HFFc6 (cell line): ENCODE measurements at regions not wholly inside any gene's neighbourhood (a gene's known extent, or its start where the extent isn't known, plus 50 kb on each side); places are given as distances from the start of the nearest gene placed in this dataset.

Experiments used
- DNase-seq: peaks from one replicate; pipeline ENCODE4 v3.0.0-alpha.2; 2018
- H3K27ac Mint-ChIP-seq: 2 replicates; pipeline ENCODE4 v1.8.0; 2020; ENCODE audit warnings: mild to moderate bottlenecking, mixed read lengths
- H3K27me3 Mint-ChIP-seq: 2 replicates; pipeline ENCODE4 v1.8.0; 2021; ENCODE audit warnings: mild to moderate bottlenecking, moderate library complexity, mixed read lengths; ENCODE audit not compliant: insufficient read depth
- H3K36me3 Mint-ChIP-seq: 2 replicates; pipeline ENCODE4 v1.8.0; 2021; ENCODE audit warnings: low read depth, mixed read lengths
- H3K4me1 Mint-ChIP-seq: 2 replicates; pipeline ENCODE4 v1.8.0; 2020; ENCODE audit warnings: low read depth, mixed read lengths
- H3K4me3 Mint-ChIP-seq: 2 replicates; pipeline ENCODE4 v1.8.0; 2020; ENCODE audit warnings: mild to moderate bottlenecking, moderate library complexity, mixed read lengths
- H3K9me3 Mint-ChIP-seq: 2 replicates; pipeline ENCODE4 v1.8.0; 2020; ENCODE audit warnings: mild to moderate bottlenecking, mixed read lengths
- TF ChIP-seq, protein P1 (sequence below): fragments of 200-600 bp; sonication (generic); IDR thresholded peaks from 2 replicates; pipeline ENCODE4 v1.5.0; 2021; ENCODE audit warnings: antibody characterized with exemption, mild to moderate bottlenecking

DNA sequence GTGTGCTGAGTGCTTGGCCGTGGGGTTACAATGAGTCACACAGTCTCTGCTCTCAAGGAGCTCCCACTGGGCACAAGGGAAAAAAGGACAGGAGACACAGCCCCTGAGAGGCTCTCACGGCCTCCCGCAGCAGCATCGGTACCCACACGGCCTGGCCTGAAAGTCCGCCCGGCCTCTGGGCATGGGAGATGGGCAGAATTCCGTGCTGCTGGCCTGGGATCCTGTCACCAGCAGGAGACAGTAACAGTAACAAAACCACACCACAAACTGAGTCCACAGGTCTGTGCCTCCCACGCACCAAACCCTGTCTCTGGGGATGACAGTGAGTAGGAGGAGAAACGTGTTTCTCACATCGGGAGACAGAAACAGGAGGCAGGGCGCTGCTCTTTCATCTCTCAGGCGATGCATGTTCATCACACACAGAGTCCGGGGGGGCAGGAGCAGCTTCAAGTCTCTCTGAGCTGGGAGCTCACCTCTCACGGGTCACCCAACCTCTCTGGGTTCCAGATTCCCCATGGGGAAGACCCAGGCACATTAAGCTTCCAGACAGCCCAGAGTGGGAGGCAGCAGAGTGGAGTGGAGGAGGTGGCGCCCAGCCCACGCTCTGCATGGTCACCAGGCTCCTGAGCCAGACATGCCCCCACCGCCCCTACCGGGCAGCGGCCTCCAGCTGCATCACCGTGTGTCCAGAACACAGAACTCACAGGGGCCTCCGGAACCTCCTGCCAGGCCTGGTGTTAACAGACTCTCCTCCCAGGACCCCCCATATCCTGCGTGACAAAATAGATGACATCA, 124.7 kb upstream of the VSTM2B start:
- no peak for DNase-seq
- TF ChIP-seq, protein P1, sequence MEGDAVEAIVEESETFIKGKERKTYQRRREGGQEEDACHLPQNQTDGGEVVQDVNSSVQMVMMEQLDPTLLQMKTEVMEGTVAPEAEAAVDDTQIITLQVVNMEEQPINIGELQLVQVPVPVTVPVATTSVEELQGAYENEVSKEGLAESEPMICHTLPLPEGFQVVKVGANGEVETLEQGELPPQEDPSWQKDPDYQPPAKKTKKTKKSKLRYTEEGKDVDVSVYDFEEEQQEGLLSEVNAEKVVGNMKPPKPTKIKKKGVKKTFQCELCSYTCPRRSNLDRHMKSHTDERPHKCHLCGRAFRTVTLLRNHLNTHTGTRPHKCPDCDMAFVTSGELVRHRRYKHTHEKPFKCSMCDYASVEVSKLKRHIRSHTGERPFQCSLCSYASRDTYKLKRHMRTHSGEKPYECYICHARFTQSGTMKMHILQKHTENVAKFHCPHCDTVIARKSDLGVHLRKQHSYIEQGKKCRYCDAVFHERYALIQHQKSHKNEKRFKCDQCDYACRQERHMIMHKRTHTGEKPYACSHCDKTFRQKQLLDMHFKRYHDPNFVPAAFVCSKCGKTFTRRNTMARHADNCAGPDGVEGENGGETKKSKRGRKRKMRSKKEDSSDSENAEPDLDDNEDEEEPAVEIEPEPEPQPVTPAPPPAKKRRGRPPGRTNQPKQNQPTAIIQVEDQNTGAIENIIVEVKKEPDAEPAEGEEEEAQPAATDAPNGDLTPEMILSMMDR, result no peak
- H3K27me3 Mint-ChIP-seq, result no peaks in the 10 kb centered on the region; the same call in none of the 2 replicates

DNA sequence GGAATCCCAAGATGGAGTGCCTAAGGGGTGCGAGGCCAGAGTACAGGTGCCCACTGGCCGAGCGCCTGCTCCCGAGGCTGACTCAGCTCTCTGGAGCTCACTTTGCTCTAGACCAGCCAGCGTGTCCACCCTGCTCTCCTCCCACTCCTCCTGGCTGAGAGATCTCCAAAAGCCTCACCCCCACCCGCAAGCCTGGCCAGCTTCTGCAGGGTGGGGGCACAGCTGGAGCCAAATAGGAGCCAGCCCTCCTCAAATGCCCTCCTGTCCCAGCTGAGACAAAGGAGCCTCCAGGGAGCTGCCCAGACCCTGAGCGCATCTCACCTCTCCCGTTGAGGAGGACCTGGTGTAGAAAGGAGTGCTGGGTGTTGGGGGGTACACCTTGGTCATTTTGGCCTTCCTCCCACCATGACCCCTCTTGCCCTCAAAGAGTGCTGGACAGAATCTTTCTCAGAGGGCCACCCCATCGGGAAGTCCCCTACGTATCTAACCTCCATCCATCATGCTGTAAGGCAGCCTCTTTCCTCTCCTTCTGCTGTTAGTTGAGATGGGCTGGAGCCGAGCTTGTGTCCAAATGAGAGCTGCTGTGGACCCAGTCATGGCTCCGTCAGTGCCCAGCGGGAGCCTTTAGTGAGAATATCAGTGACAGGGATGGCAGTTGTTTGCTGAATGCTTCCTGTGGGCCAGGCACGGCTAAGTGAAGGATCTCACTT, 123.9 kb upstream of the VSTM2B start:
- Mint-ChIP-seq H3K27ac (no peak overlapping the region), H3K9me3 (peaks cover 42% of the 10 kb centered on the region), H3K27me3 (no peaks in the 10 kb centered on the region; the same call in none of the 2 replicates), H3K4me1 (no peaks in the 10 kb centered on the region), H3K4me3 (no peak overlapping the region), H3K36me3 (peaks cover 6% of the 10 kb centered on the region; the same call in 1 of the 2 replicates)
- TF ChIP-seq, protein P1, result no peak
- no peak for DNase-seq

More for the DNA sequence above, 124.7 kb upstream of the VSTM2B start:
- Mint-ChIP-seq H3K36me3 (peaks cover 6% of the 10 kb centered on the region; the same call in 1 of the 2 replicates), H3K4me3 (no peak overlapping the region), H3K9me3 (peaks cover 47% of the 10 kb centered on the region), H3K27ac (no peak overlapping the region), H3K4me1 (no peaks in the 10 kb centered on the region)

DNA sequence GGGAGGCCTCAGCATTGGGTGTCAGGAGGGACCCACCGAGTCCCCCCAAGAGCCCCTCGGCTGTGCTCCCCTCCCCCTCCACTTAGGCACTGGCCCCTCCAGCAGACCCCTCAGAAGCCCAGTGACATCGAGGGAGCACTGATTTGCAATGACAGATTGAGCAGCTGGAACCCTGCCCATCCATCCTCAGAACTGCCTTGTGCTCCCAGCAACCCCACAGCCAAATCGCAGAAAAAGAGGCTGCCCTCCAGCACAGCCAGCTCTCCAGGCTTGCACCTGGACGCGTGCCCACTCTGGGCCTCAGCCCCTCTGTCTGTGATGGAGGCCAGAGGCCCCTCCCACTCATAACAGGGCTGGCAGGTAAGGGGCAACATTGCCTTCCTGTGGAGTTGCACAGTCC, 123.2 kb upstream of the VSTM2B start:
- TF ChIP-seq, protein P1, result no peak
- Mint-ChIP-seq H3K27me3 (no peaks in the 10 kb centered on the region; the same call in 1 of the 2 replicates), H3K4me1 (no peaks in the 10 kb centered on the region), H3K4me3 (no peak overlapping the region), H3K27ac (no peak overlapping the region), H3K36me3 (peaks cover 6% of the 10 kb centered on the region; the same call in 1 of the 2 replicates), H3K9me3 (peaks cover 45% of the 10 kb centered on the region)
- no peak for DNase-seq

DNA sequence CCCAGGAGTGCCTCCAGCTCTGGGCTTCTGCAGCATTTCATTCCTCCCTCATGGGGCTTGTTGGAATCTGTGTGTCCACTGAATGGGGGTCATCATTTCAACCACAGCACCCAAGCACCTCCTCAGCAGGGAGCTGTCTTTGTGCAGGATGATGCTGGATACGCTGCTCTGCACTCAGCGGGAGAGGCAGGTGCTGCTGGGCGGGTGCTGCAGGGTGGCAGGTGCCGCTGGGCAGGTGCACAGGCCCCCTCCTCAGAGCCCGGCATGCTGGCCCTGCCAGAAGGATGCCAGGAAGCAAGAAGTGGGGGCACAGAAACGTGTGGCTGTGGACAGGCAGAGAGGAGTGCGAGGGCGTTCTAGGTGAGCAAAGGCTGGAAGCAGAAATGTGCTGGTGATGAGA, 121.8 kb upstream of the VSTM2B start:
- no peak overlapping the region for H3K4me3 Mint-ChIP-seq
- no peak overlapping the region for H3K27ac Mint-ChIP-seq
- peaks cover 54% of the 10 kb centered on the region for H3K9me3 Mint-ChIP-seq
- no peaks in the 10 kb centered on the region for H3K4me1 Mint-ChIP-seq
- peaks cover 6% of the 10 kb centered on the region; the same call in 1 of the 2 replicates for H3K36me3 Mint-ChIP-seq
- DNase-seq, result no peak
- no peaks in the 10 kb centered on the region; the same call in 1 of the 2 replicates for H3K27me3 Mint-ChIP-seq
- TF ChIP-seq, protein P1, result no peak

DNA sequence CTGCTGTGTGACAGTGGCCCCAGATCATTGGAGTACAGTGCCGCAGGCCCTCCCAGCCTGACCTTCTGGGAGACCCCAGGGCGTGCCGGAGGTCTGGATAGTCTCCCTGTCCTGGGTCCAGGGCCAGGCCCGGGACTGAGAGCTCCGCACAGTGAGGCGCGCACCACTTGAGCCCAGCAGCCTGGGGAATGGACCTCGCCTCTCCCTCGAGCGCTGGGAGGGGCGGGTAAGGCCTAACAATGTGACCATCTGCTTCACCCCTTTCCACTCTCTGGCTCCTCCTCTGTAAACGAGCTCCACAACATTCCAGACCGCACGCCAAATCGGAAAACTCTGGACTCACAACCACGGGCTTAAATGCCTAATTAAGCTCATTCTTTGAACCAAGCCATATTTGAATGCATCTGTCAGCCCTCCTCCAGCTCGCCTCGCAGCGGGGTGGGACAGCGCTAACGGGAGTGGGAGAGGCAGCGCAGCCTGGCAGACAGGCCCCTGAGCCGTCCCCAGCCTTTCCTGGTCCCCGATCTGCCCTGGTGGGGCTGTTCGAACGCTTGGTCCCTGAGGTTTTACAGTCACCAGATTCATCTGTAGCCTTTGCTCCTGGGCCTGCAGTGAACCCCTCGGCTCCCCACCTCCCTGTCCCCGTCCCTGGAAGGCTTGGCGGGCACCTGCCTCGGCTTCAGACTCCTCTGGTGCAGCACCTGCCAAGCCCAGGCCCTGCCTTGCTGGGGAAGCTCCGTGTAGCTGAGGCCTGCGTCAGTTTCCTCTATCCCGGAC, 120.7 kb upstream of the VSTM2B start:
- H3K27me3 Mint-ChIP-seq, result no peaks in the 10 kb centered on the region; the same call in 1 of the 2 replicates
- no peaks in the 10 kb centered on the region for H3K4me1 Mint-ChIP-seq
- no peak for DNase-seq
- H3K4me3 Mint-ChIP-seq, result no peak overlapping the region
- peaks cover 45% of the 10 kb centered on the region for H3K9me3 Mint-ChIP-seq
- H3K27ac Mint-ChIP-seq, result no peak overlapping the region
- TF ChIP-seq, protein P1, result no peak
- H3K36me3 Mint-ChIP-seq, result no peaks in the 10 kb centered on the region
